SIG-M5 treated with dmso at 0.1 percent for 504 hours (cell line): ENCODE measurements at regions not wholly inside any gene's neighbourhood (a gene's known extent, or its start where the extent isn't known, plus 50 kb on each side); places are given as distances from the start of the nearest gene placed in this dataset.

Experiments
- DNase-seq: peaks from one replicate; lab custom pipeline; 2025; ENCODE audit not compliant: unreplicated experiment; lab: John Stamatoyannopoulos, UW

DNA sequence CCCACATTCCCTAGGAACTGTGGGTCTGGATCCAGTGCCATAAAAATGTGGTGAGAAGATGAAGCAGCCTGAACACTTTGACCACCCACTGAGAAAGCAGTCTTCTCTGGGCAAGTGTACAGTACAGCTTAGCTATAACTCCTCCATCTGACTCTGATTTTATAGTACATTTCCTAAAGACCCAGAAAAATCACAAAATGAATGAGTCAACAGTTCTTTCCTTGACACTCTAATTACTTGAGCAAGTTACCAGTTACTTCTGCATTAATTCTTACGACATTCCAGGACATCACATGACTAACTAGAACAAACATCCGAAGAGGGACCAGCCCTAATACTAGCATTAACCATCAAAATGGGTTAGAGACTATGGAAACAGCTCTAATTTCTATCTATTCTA, 148.1 kb upstream of the PEX5L start:
- peak; percentile 73 for DNase-seq

DNA sequence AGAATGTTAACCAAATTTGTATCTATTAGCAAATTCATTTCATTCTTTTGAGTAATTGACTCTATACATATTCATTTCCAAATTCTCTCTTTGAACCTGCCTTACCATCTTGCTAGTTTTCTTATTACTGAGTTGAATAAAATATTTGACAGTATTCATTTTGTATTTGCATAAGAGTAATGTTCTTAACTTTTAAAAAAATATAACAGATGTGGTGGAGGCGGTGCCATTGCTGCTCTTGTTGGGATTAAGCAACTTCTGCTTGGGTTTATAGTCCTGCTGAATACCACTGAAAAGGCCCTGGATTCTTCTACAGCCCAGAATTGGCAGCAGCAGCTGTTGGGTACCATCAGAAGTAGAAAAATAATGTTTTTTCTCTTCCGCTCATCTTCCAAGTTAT, 148.9 kb upstream of the PEX5L start:
- DNase-seq = no peak

DNA sequence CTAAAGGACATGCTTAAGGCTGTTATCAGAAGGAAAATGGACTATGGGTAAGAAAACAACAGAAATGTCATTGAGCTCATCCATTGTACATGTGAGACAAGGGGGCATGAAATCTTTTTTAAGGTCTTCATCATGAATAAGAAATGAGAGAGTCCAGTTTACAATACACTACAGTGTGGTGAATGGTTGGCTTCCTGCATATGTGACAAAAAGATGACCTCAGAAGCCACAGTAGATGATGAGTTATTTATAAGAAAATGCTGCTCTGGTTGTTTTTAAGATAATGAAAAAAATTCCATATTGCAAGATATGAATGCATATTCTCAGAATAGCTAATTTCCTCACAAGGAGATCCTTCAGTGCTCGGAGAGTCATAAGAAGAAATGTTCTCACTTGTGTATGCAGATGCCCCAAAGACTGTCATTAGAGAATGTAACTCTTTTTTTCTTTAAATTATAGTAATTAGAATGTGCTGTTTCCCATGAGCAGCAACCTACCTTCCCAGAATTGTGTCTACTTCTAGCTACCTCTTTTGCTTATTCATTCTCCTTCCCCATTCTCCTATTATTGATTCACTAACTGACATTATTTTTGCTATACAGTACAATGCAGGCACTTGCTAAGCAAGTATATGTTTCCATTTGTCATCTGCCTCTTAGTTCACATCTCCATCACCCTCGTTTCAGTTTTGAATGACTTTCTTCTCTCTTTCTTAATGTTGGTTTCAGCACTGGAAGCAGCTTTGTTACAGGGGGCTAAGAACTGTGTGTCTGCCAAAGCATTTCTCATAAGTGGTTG, 152.0 kb upstream of the PEX5L start:
- DNase-seq = no peak

DNA sequence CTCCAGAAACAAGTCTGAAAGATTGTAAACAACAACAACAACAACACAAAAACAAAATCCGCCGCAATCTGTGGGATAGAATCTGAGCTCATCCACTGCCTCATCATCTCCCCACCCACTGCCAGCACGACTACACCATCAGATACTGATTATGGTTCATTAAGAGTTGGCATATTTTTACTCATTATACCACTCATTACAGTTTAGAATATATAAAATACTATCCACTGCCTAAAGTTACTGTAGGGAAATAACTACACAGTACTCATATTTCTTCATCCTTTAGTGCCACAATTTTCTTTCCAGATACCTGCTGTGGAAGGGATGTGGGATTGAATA, 152.5 kb upstream of the PEX5L start:
- DNase-seq = no peak

DNA sequence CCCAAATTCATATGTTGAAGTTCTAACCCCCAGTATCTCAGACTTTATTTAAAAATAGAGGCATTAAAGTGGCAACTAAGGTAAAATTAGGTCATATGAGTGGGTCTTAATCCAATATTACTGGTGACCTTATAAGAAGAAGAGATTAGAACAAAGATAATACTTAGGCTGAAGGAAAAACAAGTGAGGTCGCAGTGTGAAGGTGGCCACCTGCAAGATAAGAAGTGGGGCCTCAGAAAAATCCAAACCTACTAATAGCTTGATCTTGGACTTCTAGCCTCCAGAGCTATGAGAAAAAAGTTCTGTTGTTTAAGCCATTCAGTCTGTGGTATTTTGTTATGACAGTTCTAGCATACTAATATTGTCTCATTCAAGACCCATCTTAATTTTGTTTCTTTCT, 159.9 kb upstream of the PEX5L start:
- DNase-seq = no peak

DNA sequence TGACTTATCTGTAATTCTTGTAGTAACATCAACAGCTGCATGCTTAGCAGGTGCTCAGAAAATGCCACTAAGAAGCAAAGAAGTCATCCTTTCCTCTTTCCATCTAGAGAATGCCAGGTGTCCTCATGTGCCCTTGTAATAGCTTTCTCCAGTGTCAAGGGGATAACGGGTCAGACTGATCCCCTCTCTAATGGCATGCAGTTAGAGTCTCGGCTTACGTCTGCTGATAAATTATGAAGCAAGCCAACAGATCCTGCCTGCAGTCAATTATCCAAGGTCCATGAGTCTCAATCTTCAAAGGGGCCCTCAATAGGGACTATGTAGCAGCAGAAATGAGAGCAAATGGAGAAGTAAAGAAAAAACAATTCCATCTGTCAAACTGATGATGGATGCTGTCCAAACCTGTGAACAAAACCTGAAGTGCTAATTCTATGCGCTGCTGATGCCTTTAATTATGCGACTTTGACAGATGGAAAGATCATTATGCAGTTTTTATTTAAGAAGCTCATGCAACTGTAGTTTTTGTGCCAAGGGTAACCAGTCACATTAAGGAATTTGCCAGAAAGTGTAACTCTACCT, 162.8 kb upstream of the PEX5L start:
- DNase-seq = no peak

DNA sequence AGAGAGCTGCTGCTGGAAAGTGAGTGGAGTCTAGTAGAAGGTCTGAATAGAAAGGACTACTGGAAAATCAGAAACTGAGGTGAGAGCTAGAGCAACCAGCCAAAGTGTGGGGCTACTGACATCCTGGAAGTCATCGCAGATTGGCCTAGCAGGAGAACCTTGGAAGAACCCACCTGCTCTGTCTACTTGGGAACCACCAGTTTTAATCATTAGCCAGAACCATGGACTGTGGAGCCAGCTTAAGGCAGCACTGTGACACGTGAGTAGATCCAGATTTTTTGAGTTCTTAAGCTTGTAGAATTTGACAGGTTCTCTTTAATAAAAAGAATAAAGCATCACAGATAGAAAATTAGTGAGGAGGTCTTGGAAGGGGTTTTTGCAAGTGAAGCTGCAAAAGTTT, 179.1 kb upstream of the PEX5L start:
- DNase-seq = no peak

DNA sequence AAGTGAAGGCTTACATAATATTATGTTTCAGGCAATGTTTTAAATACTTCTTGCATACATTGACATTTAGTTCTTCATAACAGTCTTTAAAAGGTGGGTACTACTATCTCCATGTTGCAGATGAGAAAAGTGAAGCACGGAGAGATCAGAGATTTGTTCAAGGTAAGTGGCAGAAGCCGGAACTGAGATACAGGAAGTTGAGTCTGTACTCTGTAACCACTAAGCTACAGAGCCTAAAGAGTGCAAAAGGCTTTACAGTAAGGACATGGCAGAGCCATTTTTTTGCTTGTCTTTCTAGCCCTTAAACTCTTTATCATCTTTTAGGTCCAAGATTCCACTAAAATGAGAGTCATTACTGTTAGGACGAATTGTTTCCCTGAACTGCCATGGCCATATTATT, 186.5 kb upstream of the PEX5L start:
- no peak for DNase-seq

DNA sequence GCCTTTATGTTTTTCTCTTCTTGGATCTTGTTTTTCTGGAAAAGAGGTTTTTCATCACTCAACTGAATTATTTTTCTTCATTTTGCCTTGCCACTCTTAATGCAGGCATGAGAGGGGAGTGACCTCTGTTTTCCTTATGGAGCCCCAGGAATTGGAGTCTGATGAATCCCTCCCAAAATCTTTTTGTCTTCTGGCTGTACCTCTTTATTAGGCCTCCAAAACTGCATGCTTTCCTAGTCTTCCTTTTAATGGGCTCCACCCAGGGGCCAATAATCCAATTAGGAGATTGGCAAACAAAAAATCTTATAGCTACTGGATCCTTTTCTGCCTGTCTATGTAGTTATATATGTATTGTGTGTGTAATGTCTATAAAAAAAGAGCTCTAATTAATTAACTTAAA, 192.4 kb upstream of the PEX5L start:
- DNase-seq = no peak

DNA sequence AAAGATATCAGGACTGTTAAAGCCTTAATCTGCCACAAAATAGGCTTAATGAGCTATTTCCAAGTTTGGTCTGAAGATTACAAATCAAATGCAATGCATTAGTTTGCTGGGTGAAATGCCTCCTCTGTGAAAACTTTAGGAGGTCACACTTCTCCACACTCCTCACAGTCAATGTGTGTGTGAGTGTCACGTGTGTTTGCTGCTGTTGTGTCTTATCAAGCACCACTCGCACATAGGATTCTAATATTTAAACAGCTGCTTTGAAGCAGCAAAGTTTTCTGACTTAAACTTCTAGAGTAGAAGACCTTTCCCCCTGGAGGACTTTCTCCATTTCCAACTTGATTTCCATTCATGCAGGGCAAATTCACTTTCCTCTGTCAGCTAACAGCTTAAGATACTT, 203.2 kb upstream of the PEX5L start:
- DNase-seq = no peak

DNA sequence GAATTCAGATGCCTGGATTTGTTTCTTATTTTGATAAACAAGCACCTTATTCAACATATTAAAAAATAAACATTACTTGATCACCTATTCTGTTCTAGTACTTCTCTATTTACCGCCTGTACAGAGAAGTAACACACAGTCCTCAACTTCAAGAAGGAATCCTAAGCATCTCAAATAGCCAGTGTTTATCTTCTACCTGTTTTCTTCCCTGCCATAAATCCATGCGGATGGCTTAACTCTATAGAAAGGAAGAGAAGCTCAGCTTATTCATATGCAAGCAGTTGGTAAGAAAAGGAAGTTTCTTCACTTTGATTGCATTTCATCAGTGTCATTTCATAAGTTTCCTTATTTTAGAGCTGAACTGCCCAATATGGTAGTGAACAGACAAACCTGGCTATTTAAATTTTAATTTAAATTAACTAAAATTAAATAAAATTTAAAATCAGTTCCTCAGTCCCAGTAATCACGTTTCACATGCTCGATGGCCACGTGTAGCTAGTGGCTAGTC, 210.0 kb upstream of the PEX5L start:
- peak; percentile 76 for DNase-seq

DNA sequence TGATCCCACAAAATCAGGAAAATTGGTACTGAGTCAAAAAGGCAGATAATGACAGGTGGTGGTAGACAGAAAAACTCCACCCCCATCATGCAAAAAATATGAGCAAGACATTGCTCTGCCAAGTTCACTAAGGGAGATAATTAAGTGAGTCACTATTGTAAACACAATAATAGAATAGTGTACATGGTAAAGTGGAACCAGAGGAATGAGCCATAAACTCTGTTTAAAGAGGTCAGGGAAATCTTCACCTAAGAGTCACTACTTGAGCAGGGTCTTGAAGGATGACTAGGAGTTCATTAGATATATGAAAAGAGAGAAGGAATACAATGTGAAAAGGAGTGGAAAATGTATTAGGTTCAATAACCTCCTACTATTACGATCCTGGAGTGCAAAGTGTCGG, 213.4 kb upstream of the PEX5L start:
- no peak for DNase-seq

DNA sequence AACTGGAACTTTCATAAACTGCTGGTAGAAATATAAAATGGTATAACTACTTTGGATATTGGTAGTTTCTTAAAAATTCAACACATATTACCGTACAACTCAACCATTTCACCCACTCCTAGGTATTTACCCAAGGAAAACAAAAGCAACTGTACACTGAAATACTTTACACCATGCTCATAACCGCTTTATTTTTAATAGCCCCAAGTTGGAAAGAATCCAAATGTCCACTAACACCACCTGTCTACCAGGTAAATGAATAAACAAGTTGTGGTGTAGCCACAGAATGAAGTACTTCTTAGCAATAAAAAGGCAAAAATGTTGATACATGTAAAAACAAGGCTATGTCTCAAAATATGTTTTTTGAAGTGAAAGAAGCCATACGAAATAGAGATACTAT, 215.9 kb upstream of the PEX5L start:
- DNase-seq = no peak

DNA sequence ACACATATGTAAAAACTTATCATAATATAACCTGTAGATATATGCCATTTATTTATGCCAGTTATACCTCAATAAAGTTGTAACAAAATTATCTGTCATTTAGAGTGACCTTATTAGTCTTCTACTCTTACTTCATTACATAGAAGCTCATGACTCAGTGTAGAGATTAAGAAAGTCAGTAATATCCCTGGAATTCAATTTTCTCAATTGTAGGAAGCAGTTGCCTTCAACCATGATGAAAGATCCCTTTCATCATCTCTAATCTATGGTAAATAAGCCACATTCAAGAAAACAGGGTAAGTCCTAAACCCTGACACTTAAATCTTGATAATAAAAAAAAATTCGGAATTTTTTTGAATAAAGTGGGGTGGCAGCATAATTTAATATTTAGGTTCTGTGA, 216.5 kb upstream of the PEX5L start:
- DNase-seq = no peak

DNA sequence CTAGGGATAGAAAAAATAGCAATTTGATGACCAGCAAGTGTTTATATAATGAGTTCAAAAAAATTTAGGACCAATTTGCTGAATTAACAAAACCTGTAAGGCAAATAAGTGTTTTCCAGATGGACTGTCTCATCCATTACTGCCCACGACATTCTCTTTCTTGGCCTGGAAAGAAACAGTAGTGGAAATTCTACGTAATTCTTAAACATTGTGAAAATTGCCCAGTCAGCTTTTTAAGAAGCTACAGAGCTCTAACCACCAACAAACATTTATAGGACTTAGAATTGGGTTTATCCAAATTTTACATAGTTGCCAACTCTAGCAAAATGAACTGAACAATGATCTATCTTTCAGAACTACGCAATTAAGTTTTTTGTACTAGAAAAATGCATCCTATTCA, 227.7 kb upstream of the PEX5L start:
- no peak for DNase-seq

DNA sequence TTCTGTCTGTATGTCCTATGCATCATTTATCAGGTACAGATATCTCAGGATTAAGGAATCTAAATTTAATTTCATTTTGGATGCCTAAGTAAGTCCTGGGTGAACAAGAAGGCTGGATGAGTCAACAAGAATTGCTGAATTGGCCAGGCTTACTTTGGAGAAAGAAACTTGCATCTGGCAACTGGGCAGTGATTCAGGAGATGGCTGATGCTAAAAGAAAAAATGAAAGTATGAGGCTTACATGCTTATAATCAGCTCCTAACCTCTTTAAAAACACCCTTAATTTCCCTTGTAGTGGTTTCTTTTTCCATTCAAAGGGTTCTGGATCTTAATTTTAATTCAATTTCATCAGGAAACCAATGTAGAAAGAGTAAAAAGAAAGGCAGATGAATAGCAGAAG, 228.8 kb upstream of the PEX5L start:
- DNase-seq = no peak

DNA sequence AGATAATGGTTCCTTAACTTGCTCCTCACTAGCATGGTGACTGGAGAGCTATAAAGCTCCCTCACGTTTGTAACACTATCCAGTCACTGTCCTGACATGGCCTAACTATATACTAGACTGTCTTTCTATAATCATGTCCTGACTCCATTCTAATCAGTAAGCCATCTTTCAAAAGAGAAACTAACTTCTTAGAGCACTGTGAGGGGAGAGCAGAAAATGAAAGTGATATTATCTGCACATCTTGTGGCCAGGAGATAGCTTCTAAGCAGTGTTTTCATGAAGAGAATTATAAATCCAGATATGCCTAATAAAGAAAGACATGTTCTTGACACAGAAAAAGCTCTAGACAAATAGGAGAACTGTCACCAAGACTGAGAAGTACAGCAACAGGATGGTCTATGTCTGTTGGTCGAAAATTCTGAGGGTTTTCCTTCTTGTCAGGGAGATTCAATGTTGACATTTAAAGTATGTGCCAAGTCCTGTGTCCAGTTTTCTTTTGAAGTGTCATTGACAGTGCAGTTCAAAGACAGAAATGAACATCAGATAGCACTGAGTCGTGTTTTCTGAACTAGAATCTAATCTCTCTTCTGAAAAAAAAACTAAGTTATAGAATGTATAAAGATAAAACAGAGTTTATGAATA, 230.6 kb upstream of the PEX5L start:
- DNase-seq = peak; percentile 51

DNA sequence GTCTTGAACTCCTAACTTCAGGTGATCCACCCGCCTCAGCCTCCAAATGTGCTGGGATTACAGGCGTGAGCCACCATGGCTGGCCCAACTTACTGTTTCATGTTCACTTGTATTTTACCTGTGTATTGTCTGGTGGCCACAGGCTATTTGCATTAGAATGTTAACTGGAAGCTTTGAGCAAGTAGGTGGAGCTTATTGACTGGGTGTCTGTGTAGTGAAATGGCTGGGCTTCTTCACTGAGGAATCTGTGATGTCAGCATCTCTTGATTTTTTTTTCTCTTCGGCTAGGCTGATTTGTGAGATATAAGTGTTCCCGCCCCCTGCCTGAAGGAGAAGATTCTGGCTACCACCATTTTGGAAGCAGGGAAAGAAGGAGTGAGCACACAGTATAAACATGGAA, 237.8 kb upstream of the PEX5L start:
- DNase-seq = no peak

DNA sequence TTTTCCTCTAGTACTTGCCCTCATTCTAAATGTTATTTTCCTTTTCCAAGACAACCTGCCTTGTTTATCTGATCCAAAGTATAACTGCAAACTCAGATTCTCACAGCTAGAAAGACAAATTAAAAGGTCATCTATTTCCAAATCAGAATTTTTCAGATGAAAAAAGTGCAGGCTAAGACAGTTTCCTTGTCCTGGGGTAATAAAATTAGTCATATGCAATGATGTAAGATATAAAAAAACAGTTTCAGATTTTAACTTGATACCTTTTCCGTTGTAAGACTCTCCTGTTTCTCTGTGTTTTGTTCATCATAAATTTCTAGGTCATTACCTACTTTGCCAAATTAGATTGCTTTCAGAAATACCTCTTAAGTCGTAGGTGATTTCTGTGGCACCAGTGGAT, 238.4 kb upstream of the PEX5L start:
- no peak for DNase-seq

DNA sequence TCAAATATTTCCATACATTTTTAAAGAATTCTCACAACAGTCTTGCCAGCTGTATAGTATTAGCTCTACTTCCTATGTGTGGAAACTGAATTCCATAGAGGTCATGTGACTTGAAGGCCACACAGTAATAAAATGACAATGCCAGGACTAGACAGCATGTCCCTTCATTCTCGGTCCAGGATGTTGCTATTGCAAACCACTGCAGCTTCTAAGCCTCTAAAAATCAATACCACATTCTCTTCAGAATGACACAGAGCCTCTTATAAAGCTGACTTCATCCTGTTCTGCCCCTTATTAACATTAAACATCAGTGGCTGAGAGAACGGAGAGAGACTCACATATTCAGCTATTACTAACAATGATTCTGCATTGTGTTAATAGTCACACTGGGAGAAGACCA, 240.3 kb upstream of the PEX5L start:
- DNase-seq = no peak

DNA sequence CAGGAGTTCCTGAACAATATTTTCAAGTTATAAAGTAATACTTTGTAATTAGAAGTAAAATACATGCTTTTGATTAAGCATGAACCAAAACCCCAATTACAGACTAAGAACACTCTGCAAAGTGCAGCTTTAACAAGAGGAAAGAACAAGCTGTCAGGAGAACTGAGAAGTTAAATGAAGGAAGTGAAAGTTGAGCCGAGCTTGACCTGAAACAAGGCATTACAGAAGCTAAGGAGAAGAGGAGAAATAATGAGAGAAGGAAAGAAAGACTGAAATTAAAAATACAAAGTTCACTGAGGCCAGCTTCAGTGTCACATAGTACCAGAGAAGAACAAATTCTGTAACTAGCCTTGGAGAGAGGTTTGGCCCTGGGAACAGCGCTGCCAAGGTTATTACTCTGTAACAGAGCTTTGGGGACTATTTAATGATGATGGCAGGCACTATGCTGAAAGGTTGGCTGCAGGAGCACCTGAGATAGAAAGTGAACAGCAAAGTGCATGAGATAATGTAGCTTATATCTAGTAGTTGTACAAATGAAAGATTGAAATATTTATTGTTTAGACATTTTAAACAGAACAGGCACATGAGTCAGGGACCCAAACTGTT, 241.9 kb upstream of the PEX5L start:
- DNase-seq = peak; percentile 90

DNA sequence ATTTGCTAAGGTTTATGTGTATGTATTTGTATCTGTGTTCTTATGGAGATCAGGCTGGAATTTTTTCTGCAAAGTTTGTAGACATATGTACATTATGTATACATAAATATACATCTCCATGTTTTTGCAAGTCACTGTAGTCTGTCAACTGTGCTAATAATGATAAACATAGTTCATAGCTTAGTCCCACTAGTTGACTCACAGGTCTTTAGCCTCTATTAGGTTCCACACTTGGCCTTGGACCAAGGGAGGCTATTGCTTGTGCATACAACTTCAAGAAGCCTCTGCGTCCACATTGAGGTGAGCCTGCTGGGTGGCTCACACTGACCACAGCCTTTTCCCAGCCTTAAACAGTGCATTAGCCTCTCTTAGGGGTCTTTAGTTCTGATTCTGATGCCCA, 243.8 kb upstream of the PEX5L start:
- no peak for DNase-seq
